Effector memory CD8-positive, alpha-beta T cell (primary cell): ENCODE measurements at regions not wholly inside any gene's neighbourhood (a gene's known extent, or its start where the extent isn't known, plus 50 kb on each side); places are given as distances from the start of the nearest gene placed in this dataset.

Experiments used
- ATAC-seq: fragments of 150-1000 bp; cut with Tn5 transposase; replicated peaks from 2 replicates; pipeline ENCODE4 v1.10.0; 2021; ENCODE audit warnings: mild to moderate bottlenecking, moderate library complexity
- DNase-seq, 3 experiments: peaks; one replicate each; pipeline ENCODE4 v3.0.0; 2021
- H3K27ac Mint-ChIP-seq, 2 donors: one replicate each; pipeline ENCODE4 v1.8.0; 2022; ENCODE audit warnings: mild to moderate bottlenecking in 2 of 2, mixed read lengths in 2 of 2, moderate library complexity in 2 of 2
- H3K27me3 Mint-ChIP-seq, 2 donors: one replicate each; pipeline ENCODE4 v1.8.0; 2022; ENCODE audit warnings: mixed read lengths in 2 of 2
- H3K36me3 Mint-ChIP-seq: one replicate; pipeline ENCODE4 v1.8.0; 2022; ENCODE audit warnings: mild to moderate bottlenecking, moderate library complexity, mixed read lengths; ENCODE audit not compliant: insufficient read depth
- H3K4me1 Mint-ChIP-seq, 2 donors: one replicate each; pipeline ENCODE4 v1.8.0; 2022; ENCODE audit warnings: low read depth in 2 of 2, mixed read lengths in 2 of 2
- H3K4me3 Mint-ChIP-seq, 2 donors: one replicate each; pipeline ENCODE4 v1.8.0; 2022; ENCODE audit warnings: mild to moderate bottlenecking in 2 of 2, mixed read lengths in 2 of 2, moderate library complexity in 2 of 2
- H3K9me3 Mint-ChIP-seq, 2 donors: one replicate each; pipeline ENCODE4 v1.8.0; 2022; ENCODE audit warnings: mixed read lengths in 2 of 2

DNA sequence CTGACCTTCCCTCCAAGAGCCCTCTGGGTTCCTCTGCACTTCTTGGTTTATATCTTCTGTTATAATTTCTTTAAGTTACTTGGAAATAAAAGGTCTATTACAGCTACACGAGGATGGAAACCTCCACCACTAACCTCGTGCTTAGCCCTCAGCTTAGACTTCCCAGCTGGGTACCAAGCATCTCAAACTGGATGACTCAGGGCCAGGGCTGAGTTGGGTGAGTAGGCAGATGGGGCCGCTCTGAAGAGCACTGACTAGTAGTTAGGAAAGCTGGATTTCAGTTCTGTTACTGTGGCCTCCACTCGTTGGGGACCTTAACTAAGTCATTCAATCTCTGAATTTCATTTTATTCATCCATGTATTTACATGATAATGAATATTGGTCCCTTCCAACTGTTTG lies 1036.6 kb downstream of the IGSF11 start:
- no peaks in the 10 kb centered on the region for H3K4me1 Mint-ChIP-seq
- no peaks in the 10 kb centered on the region for H3K36me3 Mint-ChIP-seq
- peaks cover 1 to 11% of the 10 kb centered on the region in 2 donors for H3K9me3 Mint-ChIP-seq
- H3K4me3 Mint-ChIP-seq: no peak overlapping the region
- DNase-seq (no peak), ATAC-seq (no peak)
- no peaks in the 10 kb centered on the region for H3K27me3 Mint-ChIP-seq
- H3K27ac Mint-ChIP-seq: no peak overlapping the region

DNA sequence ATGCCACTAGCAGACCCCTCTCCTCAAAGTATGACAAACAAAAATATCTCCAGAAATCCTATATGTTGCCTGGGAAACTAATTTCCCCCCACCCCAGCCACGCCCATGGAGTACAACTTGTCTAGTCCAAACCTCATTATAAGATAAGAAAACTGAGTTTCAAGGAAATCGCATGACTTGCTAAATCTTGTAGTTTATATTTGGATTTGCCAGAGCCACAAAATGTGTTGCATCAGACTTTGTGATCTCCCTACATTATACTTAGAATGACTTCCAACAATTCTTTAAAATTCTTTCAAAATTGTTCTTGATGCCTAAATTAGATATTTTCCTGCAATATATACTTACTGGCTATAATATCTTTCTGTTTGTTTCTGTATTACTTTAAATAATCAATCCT lies 1034.4 kb downstream of the IGSF11 start:
- Mint-ChIP-seq H3K4me3 (no peak overlapping the region), H3K36me3 (no peaks in the 10 kb centered on the region), H3K27ac (no peak overlapping the region), H3K27me3 (no peaks in the 10 kb centered on the region), H3K4me1 (no peaks in the 10 kb centered on the region), H3K9me3 (peaks cover 6 to 21% of the 10 kb centered on the region in 2 donors)
- ATAC-seq: no peak
- no peak for DNase-seq

DNA sequence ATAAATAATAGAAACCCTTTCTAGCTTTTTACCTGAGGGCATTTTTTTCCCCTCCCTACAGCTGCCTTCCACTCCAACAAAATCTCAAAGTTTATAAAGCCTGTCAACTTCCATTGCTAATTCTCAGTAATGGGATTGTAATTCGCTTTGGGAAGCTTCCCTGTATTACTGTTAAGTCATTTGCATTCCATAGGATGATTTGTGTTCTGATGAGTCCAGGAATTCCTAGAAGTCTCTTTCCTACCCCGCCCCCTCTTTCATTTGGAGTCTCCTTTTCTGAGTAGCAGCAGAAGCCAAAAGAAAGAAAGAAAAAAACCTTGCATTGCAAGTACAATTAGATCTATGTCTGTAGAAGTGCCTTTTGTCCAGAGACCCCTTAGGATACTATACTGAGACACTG lies 1033.3 kb downstream of the IGSF11 start:
- H3K36me3 Mint-ChIP-seq: no peaks in the 10 kb centered on the region
- ATAC-seq (no peak), DNase-seq (no peak)
- H3K9me3 Mint-ChIP-seq: peaks cover 6 to 21% of the 10 kb centered on the region in 2 donors
- no peak overlapping the region for H3K27ac Mint-ChIP-seq
- no peaks in the 10 kb centered on the region for H3K4me1 Mint-ChIP-seq
- no peaks in the 10 kb centered on the region for H3K27me3 Mint-ChIP-seq
- H3K4me3 Mint-ChIP-seq: no peak overlapping the region

DNA sequence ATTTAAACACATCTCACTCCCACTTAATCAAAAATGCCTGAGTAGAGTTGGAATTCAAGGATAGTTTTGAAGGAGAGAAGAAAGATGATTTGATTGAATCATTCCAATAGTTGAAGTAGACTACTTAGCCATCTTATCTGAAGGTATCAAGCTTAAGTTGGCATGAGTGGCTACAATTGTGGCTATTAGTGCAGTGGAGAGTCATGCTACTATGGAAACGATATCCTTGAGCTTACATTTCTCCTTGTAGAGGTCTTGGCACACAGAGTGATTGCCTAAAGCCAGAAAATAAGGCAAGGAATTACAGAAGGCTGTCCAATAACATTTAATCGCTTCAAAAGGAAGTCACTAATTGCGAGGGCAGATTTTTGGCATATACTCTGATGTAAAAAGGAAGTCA lies 1022.7 kb downstream of the IGSF11 start:
- Mint-ChIP-seq H3K36me3 (no peaks in the 10 kb centered on the region), H3K4me1 (no peaks in the 10 kb centered on the region), H3K27me3 (no peaks in the 10 kb centered on the region), H3K4me3 (no peak overlapping the region), H3K9me3 (peaks cover 6 to 27% of the 10 kb centered on the region in 2 donors), H3K27ac (no peak overlapping the region)
- ATAC-seq: no peak
- DNase-seq: no peak

DNA sequence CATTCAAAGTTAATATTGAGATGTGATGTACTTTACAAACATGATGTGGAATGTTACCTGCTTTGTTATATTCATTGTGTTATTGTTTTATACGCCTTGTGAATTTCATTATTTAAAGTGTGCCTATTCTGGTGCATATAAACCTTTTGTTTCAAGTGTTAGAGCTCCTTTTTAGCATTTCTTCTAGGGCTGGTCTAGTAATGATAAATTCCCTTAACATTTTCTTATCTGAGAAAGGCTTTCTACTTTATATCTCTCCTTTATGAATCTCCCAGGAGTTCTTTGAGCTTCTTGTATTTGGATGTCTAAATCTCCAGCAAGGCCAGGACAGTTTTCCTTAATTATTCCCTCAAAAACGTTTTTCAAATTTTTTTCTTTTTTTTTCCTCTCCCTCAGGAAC lies 1005.6 kb downstream of the IGSF11 start:
- DNase-seq (no peak), ATAC-seq (no peak)
- no peak overlapping the region for H3K4me3 Mint-ChIP-seq
- H3K36me3 Mint-ChIP-seq: no peaks in the 10 kb centered on the region
- H3K27ac Mint-ChIP-seq: no peak overlapping the region
- no peaks in the 10 kb centered on the region for H3K27me3 Mint-ChIP-seq
- peaks cover 9 to 45% of the 10 kb centered on the region in 2 donors for H3K9me3 Mint-ChIP-seq
- H3K4me1 Mint-ChIP-seq: no peaks in the 10 kb centered on the region

DNA sequence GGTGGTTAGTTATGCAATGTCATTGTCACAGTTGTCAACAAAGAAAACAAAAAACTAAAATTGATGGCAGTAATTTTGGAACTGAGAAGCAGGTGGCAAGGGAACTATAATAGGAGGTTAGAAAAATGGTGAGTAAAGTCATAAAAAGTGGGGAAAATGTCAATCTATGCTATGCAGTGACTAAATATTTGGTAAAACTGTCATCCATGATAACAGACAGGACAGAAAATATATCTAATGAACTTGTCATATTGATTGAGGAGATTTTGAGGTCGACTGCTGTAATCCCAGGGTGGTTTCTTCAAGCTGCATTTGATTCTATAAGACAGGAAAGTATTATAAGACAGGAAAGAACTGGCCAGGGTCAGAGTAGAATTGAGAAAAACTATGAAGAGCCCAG lies 998.4 kb downstream of the IGSF11 start:
- Mint-ChIP-seq H3K4me3 (no peak overlapping the region), H3K27me3 (no peaks in the 10 kb centered on the region), H3K4me1 (no peaks in the 10 kb centered on the region), H3K36me3 (no peaks in the 10 kb centered on the region), H3K9me3 (peaks cover 7 to 15% of the 10 kb centered on the region in 2 donors), H3K27ac (no peak overlapping the region)
- DNase-seq (no peak), ATAC-seq (no peak)

DNA sequence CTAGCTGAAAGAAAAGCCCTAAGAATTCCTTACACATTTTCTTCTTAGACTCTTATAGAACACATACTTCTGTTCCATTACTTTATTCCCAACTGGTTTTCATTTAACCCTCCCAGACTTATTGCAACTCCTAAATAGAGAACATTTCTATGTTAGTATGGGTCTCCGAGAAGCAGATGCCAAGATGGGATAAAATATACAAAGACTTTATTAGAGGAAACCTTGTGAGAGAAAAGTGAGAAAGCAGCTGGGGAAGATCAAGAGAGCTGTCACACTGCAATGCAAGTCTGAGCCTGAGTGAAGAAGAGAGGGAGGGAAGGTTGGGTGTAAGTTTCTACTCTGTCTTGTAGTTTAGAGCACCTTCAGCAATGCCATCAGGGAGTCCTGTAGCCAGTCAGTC lies 979.3 kb downstream of the IGSF11 start:
- Mint-ChIP-seq H3K9me3 (peaks cover 9 to 22% of the 10 kb centered on the region in 2 donors), H3K27me3 (no peaks in the 10 kb centered on the region), H3K36me3 (no peaks in the 10 kb centered on the region), H3K27ac (no peak overlapping the region), H3K4me3 (no peak overlapping the region), H3K4me1 (no peaks in the 10 kb centered on the region)
- DNase-seq: no peak
- ATAC-seq: no peak

DNA sequence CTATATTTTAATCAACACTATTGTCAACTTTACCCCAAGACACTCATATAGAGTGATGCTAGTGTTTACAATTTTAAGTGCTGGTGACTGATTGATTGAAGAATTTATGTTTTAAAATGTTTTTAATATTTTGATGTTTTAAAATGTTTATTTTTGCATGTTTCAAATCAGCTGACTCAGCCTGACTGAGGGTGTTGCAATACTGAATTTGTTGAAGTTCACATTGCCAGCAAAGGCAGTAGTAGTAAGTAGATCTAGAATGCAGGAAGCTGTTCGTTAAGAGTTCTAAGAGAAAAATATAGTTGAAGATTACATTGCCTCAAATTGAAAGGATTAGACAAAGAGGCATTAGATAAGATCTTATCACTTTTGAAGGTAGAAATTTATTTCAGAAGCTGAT lies 977.6 kb downstream of the IGSF11 start:
- H3K27me3 Mint-ChIP-seq: no peaks in the 10 kb centered on the region
- H3K4me3 Mint-ChIP-seq: no peak overlapping the region
- H3K27ac Mint-ChIP-seq: no peak overlapping the region
- no peaks in the 10 kb centered on the region for H3K4me1 Mint-ChIP-seq
- ATAC-seq: no peak
- DNase-seq: no peak
- peaks cover 13 to 22% of the 10 kb centered on the region in 2 donors for H3K9me3 Mint-ChIP-seq
- H3K36me3 Mint-ChIP-seq: no peaks in the 10 kb centered on the region

DNA sequence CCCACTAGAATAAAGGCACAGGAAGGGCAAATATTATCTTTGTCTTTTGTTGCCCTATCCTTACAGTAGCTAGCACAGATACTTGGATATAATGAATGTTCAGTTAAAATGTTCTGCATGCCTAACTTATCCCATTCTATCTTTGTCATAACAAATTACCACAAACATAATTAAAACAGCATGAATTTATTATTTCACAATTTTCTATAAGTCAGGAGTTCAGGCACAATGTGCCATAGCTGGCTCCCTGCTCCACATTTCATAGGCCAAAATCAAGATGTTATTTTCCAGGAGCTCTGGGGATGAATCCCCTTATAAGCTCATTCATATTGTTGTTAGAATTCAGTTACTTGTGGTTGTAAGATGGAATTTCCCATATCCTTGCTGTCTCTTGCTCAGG lies 975.5 kb downstream of the IGSF11 start:
- ATAC-seq (no peak), DNase-seq (no peak)
- Mint-ChIP-seq H3K27me3 (no peaks in the 10 kb centered on the region), H3K36me3 (no peaks in the 10 kb centered on the region), H3K4me1 (no peaks in the 10 kb centered on the region), H3K27ac (no peak overlapping the region), H3K9me3 (peaks cover 13 to 22% of the 10 kb centered on the region in 2 donors), H3K4me3 (no peak overlapping the region)

DNA sequence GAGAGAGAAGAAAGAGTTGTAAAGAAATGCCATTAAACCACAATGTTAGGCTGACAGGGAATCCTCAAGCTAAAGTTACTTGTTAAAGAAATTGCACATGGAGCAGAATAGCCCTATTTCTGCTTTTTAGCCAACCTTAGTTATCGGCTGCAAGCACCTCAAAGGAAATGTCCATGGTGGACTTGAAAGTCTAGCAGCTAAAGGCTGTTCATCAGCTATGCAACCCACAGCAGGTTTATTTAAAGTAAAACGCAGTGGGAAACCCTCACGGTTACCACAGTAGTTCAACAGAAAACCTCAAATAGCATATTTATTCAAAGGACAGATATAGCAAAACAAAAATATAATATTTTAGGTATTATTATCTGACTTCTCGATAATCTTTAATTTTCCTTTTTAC lies 967.2 kb downstream of the IGSF11 start:
- DNase-seq (no peak), ATAC-seq (no peak)
- Mint-ChIP-seq H3K4me1 (no peaks in the 10 kb centered on the region), H3K27ac (no peak overlapping the region), H3K36me3 (no peaks in the 10 kb centered on the region), H3K27me3 (no peaks in the 10 kb centered on the region), H3K4me3 (no peak overlapping the region), H3K9me3 (peaks cover 4 to 16% of the 10 kb centered on the region in 2 donors)

DNA sequence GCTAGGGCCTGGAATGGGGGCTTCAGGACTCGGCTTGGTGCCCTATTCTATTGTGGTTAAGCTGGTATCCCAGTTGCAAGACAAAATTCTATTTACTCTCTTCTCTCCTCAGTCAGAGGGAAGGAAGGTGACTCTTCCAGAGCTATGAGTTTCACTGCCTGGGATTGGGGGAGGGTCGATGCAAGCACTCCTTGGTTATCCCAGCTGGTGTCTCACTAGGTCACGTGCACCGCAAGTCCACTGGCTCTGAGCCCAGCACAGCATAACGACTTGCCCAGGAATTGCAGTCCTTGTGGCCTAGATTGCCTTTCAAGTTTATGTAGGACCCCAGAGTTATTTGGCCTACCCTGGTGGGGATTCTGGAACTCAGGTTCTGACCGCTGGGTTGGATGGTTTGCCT lies 958.8 kb downstream of the IGSF11 start:
- DNase-seq (no peak), ATAC-seq (no peak)
- H3K4me3 Mint-ChIP-seq: no peak overlapping the region
- H3K4me1 Mint-ChIP-seq: no peaks in the 10 kb centered on the region
- peaks cover 2 to 11% of the 10 kb centered on the region in 2 donors for H3K9me3 Mint-ChIP-seq
- H3K36me3 Mint-ChIP-seq: no peaks in the 10 kb centered on the region
- no peaks in the 10 kb centered on the region for H3K27me3 Mint-ChIP-seq
- H3K27ac Mint-ChIP-seq: no peak overlapping the region

DNA sequence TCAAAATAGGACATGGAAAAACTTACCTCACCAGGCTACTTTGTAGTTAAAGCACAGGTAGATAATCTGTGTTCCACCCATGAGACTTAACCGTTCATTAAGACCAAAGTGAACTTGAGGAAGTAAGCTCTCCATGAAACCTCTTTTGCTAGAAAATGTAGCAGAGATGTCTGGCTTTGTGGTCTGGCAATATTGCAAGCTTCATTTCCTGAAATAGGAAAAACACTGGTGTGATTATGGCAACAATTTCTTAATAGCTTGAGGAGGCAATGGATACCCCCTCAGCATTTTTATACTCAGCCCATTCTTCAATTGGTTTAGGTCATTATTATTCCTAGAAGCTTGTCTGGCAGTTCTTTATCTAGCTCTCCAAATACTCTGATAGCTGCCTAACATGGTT lies 957.3 kb downstream of the IGSF11 start:
- H3K4me1 Mint-ChIP-seq: no peaks in the 10 kb centered on the region
- H3K27ac Mint-ChIP-seq: no peak overlapping the region
- DNase-seq: no peak
- no peak for ATAC-seq
- H3K9me3 Mint-ChIP-seq: peaks cover 4 to 11% of the 10 kb centered on the region in 2 donors
- no peaks in the 10 kb centered on the region for H3K36me3 Mint-ChIP-seq
- no peak overlapping the region for H3K4me3 Mint-ChIP-seq
- H3K27me3 Mint-ChIP-seq: no peaks in the 10 kb centered on the region

DNA sequence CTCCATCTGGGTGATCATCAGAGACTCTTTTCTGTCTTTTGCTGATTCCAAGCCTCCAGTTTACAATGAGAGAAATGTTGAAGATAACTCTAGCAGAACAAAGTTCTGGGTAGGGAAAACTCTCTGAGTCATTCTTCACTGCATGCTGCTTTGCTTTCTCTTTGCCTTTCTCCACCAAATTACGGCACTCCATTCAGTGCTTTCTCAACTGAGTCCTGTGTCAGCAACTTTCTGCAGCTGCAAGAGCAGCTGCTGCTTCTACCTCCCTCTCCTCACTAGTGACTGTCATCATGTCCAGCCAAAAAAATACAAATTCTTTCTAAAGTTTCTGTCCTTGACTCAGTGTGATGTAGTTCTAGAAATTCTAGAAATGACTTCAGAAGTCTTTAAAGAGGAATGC lies 953.8 kb downstream of the IGSF11 start:
- DNase-seq: no peak
- Mint-ChIP-seq H3K4me3 (no peak overlapping the region), H3K9me3 (peaks cover 0 to 3% of the 10 kb centered on the region in 2 donors), H3K4me1 (no peaks in the 10 kb centered on the region), H3K27me3 (no peaks in the 10 kb centered on the region), H3K27ac (no peak overlapping the region), H3K36me3 (no peaks in the 10 kb centered on the region)
- no peak for ATAC-seq

DNA sequence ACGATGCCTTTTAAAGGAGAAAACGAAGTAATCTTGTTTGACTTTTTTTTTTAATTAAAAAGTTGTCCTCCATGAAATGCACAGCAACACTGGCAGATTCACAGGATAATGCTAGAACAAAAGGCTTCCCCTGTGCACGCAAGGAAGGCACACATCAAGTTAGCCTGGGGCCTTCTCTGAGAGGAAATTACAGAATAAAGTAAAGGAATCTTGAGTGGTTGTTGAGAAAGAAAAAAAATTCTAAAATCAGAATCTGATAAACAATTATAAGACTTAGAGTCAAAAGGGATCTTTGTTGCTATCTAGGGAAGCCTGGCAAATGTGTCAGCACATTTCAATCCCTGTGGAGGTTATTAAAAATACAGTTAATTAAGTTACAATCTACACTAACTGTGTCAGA lies 946.0 kb downstream of the IGSF11 start:
- Mint-ChIP-seq H3K36me3 (no peaks in the 10 kb centered on the region), H3K27me3 (no peaks in the 10 kb centered on the region), H3K4me1 (no peaks in the 10 kb centered on the region), H3K9me3 (peaks cover 4 to 11% of the 10 kb centered on the region in 2 donors), H3K4me3 (no peak overlapping the region), H3K27ac (no peak overlapping the region)
- DNase-seq (no peak), ATAC-seq (no peak)

DNA sequence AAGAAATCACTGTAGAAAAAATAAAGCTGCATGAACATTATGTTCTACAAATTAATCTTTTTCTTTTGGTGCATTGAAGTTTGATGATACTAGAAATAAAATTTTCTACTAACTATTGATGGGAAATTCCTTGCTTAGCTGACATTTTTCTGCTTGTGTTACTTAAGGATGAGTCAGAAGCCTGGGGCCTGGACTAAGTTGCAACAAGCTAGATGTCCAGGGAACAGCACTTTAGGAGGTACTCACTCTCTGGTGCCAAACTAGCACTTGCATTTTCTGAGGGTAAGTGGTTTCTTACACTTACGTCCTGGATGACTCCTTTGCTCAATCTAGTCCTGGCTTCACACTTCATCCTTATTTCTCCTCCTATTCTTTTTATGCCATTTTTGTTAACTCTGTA lies 945.1 kb downstream of the IGSF11 start:
- Mint-ChIP-seq H3K27me3 (no peaks in the 10 kb centered on the region), H3K36me3 (no peaks in the 10 kb centered on the region), H3K4me1 (no peaks in the 10 kb centered on the region), H3K27ac (no peak overlapping the region), H3K9me3 (peaks cover 4 to 16% of the 10 kb centered on the region in 2 donors), H3K4me3 (no peak overlapping the region)
- DNase-seq: no peak
- no peak for ATAC-seq
